SJSA1 (cell line): ENCODE measurements at regions not wholly inside any gene's neighbourhood (a gene's known extent, or its start where the extent isn't known, plus 50 kb on each side); places are given as distances from the start of the nearest gene placed in this dataset.

Source experiments
- DNase-seq, 2 experiments: peaks; one replicate each; pipeline ENCODE4 v3.0.0-alpha.2; 2015 to 2020; ENCODE audit warnings: low spot score in 2 of 2, low read depth in 1 of 2
- H3K27ac ChIP-seq: fragments of 250-450 bp; sonication (Bioruptor Pico); 2 replicates; pipeline ENCODE4 v1.5.1; 2020; ENCODE audit warnings: mild to moderate bottlenecking, moderate library complexity
- H3K27me3 ChIP-seq: fragments of 250-450 bp; sonication (Bioruptor Pico); replicated peaks from 2 replicates; pipeline ENCODE4 v1.5.1; 2020; ENCODE audit warnings: mild to moderate bottlenecking, moderate library complexity
- H3K36me3 ChIP-seq: fragments of 250-450 bp; sonication (Bioruptor Pico); 2 replicates; pipeline ENCODE4 v1.5.1; 2020; ENCODE audit warnings: mild to moderate bottlenecking
- H3K4me1 ChIP-seq: fragments of 250-450 bp; sonication (Bioruptor Pico); replicated peaks from 2 replicates; pipeline ENCODE4 v1.6.1; 2021; ENCODE audit warnings: mild to moderate bottlenecking
- H3K4me3 ChIP-seq: fragments of 250-450 bp; sonication (Bioruptor Pico); 2 replicates; pipeline ENCODE4 v1.5.1; 2020; ENCODE audit warnings: mild to moderate bottlenecking
- H3K9me3 ChIP-seq: fragments of 250-450 bp; sonication (Bioruptor Pico); replicated peaks from 2 replicates; pipeline ENCODE4 v1.5.1; 2020; ENCODE audit warnings: mild to moderate bottlenecking

GRCh38 chr1:212557739-212558692, 50.5 kb upstream of the ATF3 start:
- Histone ChIP-seq H3K27me3 (no peaks in the 10 kb centered on the region), H3K4me1 (peaks cover 29% of the 10 kb centered on the region), H3K9me3 (no peaks in the 10 kb centered on the region), H3K27ac (peak overlapping the region; percentile 93), H3K36me3 (no peaks in the 10 kb centered on the region), H3K4me3 (peak overlapping the region; percentile 55)
- DNase-seq: peak in 1 of 2 experiments; percentile 55

GRCh38 chr1:212558693-212559480, 49.7 kb upstream of the ATF3 start:
- DNase-seq: peak; percentile 88 to 95
- H3K9me3 ChIP-seq: no peaks in the 10 kb centered on the region
- no peaks in the 10 kb centered on the region for H3K36me3 ChIP-seq
- H3K4me1 ChIP-seq: peaks cover 29% of the 10 kb centered on the region
- H3K27me3 ChIP-seq: no peaks in the 10 kb centered on the region
- H3K4me3 ChIP-seq: peak overlapping the region; percentile 55
- H3K27ac ChIP-seq: peak overlapping the region; percentile 93
